Astrocyte of the spinal cord (primary cell): ENCODE measurements at regions not wholly inside any gene's neighbourhood (a gene's known extent, or its start where the extent isn't known, plus 50 kb on each side); places are given as distances from the start of the nearest gene placed in this dataset.

Experiments used
- DNase-seq: peaks from one replicate; pipeline ENCODE4 v3.0.0; 2011; ENCODE audit warnings: low read depth, low spot score
- H3K4me3 ChIP-seq: 2 replicates; pipeline ENCODE4 v1.5.1; 2011; ENCODE audit warnings: low read depth, mild to moderate bottlenecking, low read length, moderate library complexity
- CTCF ChIP-seq: IDR thresholded peaks from 2 replicates; pipeline ENCODE4 v1.5.1; 2012; ENCODE audit warnings: low read depth, mild to moderate bottlenecking, low read length, inconsistent platforms
- in situ Hi-C: cut with HindIII; loops from 2 replicates; pipeline ENCODE4 v1.10.0; 2017; ENCODE audit warnings: low sequenced_read_pairs

GRCh38 chr7:138345567-138345966, 114.5 kb upstream of the TRIM24 start:
- in situ Hi-C loops: no loop called here
- no peak for TF ChIP-seq CTCF
- no peak for DNase-seq
- H3K4me3 ChIP-seq: no peak overlapping the region

GRCh38 chr7:138346975-138347374, 113.1 kb upstream of the TRIM24 start:
- in situ Hi-C loops: no loop called here
- TF ChIP-seq CTCF: no peak
- no peak overlapping the region for H3K4me3 ChIP-seq
- no peak for DNase-seq

GRCh38 chr7:138349841-138350700, 110.0 kb upstream of the TRIM24 start:
- no peak overlapping the region for H3K4me3 ChIP-seq
- in situ Hi-C loops: no loop called here
- no peak for DNase-seq
- TF ChIP-seq CTCF: no peak

GRCh38 chr7:138350701-138351357, 109.2 kb upstream of the TRIM24 start:
- no peak for DNase-seq
- TF ChIP-seq CTCF: no peak
- no peak overlapping the region for H3K4me3 ChIP-seq
- in situ Hi-C loops: no loop called here

GRCh38 chr7:138352570-138353461, 107.2 kb upstream of the TRIM24 start:
- no peak for DNase-seq
- in situ Hi-C loops: no loop called here
- TF ChIP-seq CTCF: no peak

GRCh38 chr7:138354066-138354465, 106.0 kb upstream of the TRIM24 start:
- no peak overlapping the region for H3K4me3 ChIP-seq
- DNase-seq: no peak
- TF ChIP-seq CTCF: no peak
- in situ Hi-C loops: no loop called here

More at GRCh38 chr7:138352570-138353461, 107.2 kb upstream of the TRIM24 start:
- H3K4me3 ChIP-seq: no peak overlapping the region
